ENCODE measurements at regions not wholly inside any gene's neighbourhood (a gene's known extent, or its start where the extent isn't known, plus 50 kb on each side); places are given as distances from the start of the nearest gene placed in this dataset.

GRCh38 chr17:70239391-70239826, 70.1 kb downstream of the KCNJ2 start:
- no peak for TF ChIP-seq CTCF (IDR thresholded peaks at IDR 0.05)
- DNase-seq (ENCODE audit: low spot score in 2 of 2), result no peak
- Histone ChIP-seq H3K27me3 (no peaks in the 10 kb centered on the region), H3K9me3 (no peaks in the 10 kb centered on the region), H3K36me3 (no peaks in the 10 kb centered on the region), H3K4me1 (no peaks in the 10 kb centered on the region), H3K4me3 (no peak overlapping the region), H3K27ac (no peak overlapping the region)
- intact Hi-C loops (cut with DNase I), result no loop called here

- no peak for TF ChIP-seq CTCF (IDR thresholded peaks at IDR 0.05)
- intact Hi-C loops (cut with DNase I), result no loop called here
- Histone ChIP-seq H3K36me3 (no peaks in the 10 kb centered on the region), H3K4me1 (no peaks in the 10 kb centered on the region), H3K27ac (no peak overlapping the region), H3K9me3 (no peaks in the 10 kb centered on the region), H3K27me3 (no peaks in the 10 kb centered on the region), H3K4me3 (no peak overlapping the region)
- no peak for DNase-seq (ENCODE audit: low spot score in 2 of 2)
Measured at GRCh38 chr17:70241071-70241470, 71.7 kb downstream of the KCNJ2 start.

DNA sequence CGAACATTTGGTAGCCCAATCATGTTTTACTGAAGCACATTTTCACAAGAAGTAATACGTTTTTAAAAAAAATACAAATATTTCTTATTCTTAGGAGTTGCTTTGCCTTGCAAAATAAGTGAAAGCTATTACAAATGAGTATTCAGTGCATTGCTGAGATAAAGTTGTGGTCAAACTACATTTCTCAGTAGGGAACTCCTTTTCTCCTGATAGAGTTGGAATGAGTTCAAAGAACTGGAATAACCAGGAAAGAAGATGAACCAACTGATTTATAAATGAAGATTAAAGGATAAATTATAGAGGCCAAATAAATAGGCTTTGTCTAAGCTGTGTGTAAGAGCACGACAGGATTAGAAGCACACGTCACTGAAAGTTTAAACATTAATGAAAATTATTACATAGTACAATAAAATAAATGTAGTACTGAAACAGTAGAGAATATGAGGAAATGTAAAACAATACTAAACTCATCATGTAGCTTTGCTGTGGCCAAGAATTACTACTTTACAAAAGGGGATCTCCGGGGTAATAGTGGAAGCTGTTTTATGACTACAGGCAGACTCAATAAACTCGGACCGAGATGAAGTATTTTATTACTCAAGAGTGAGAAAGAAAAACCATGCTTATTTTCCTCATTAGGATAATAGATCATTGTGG, 73.6 kb downstream of the KCNJ2 start:
- Histone ChIP-seq H3K4me3 (no peak overlapping the region), H3K36me3 (no peaks in the 10 kb centered on the region), H3K27me3 (no peaks in the 10 kb centered on the region), H3K27ac (no peak overlapping the region), H3K4me1 (no peaks in the 10 kb centered on the region), H3K9me3 (no peaks in the 10 kb centered on the region)
- TF ChIP-seq CTCF (IDR thresholded peaks at IDR 0.05), result no peak
- intact Hi-C loops (cut with DNase I), result no loop called here
- no peak for DNase-seq (ENCODE audit: low spot score in 2 of 2)

- intact Hi-C loops (cut with DNase I), result no loop called here
- no peak for TF ChIP-seq CTCF (IDR thresholded peaks at IDR 0.05)
- DNase-seq (ENCODE audit: low spot score in 2 of 2), result no peak
- Histone ChIP-seq H3K4me1 (no peaks in the 10 kb centered on the region), H3K4me3 (no peak overlapping the region), H3K36me3 (no peaks in the 10 kb centered on the region), H3K9me3 (no peaks in the 10 kb centered on the region), H3K27ac (no peak overlapping the region), H3K27me3 (no peaks in the 10 kb centered on the region)
Measured at GRCh38 chr17:70251706-70252105, 82.4 kb downstream of the KCNJ2 start.

- TF ChIP-seq CTCF (IDR thresholded peaks at IDR 0.05), result no peak
- intact Hi-C loops (cut with DNase I), result no loop called here
Measured at GRCh38 chr17:70254735-70255460, 85.6 kb downstream of the KCNJ2 start.

More at GRCh38 chr17:70254735-70255460, 85.6 kb downstream of the KCNJ2 start:
- H3K36me3 ChIP-seq, result no peaks in the 10 kb centered on the region
- DNase-seq (ENCODE audit: low spot score in 2 of 2), result no peak
- no peaks in the 10 kb centered on the region for H3K9me3 ChIP-seq
- no peak overlapping the region for H3K4me3 ChIP-seq
- no peaks in the 10 kb centered on the region for H3K4me1 ChIP-seq
- no peaks in the 10 kb centered on the region for H3K27me3 ChIP-seq
- H3K27ac ChIP-seq, result no peak overlapping the region
